ENCODE measurements at regions not wholly inside any gene's neighbourhood (a gene's known extent, or its start where the extent isn't known, plus 50 kb on each side); places are given as distances from the start of the nearest gene placed in this dataset.

GRCh38 chr2:138922973-138923563 lies 142.9 kb upstream of the NXPH2 start:
- no peak for TF ChIP-seq SUZ12 (IDR thresholded peaks at IDR 0.05)
- TF ChIP-seq BHLHE40 (IDR thresholded peaks at IDR 0.05; ENCODE audit: borderline replicate concordance), result no peak
- no peak for TF ChIP-seq FOXA1 (IDR thresholded peaks at IDR 0.05)
- TF ChIP-seq CTBP1 (IDR thresholded peaks at IDR 0.05; ENCODE audit: borderline replicate concordance), result no peak
- TF ChIP-seq ARNT (IDR thresholded peaks at IDR 0.05), result no peak
- TF ChIP-seq TARDBP (IDR thresholded peaks at IDR 0.05), result no peak
- no peak for TF ChIP-seq FOXK2 (IDR thresholded peaks at IDR 0.05)
- no peak for TF ChIP-seq ELF4 (IDR thresholded peaks at IDR 0.05)
- no peak for TF ChIP-seq SP1 (IDR thresholded peaks at IDR 0.05)
